NCI-H1092 (cell line): ENCODE measurements at regions not wholly inside any gene's neighbourhood (a gene's known extent, or its start where the extent isn't known, plus 50 kb on each side); places are given as distances from the start of the nearest gene placed in this dataset.
A peak's percentile ranks its signal among the peaks of the same experiment; 100 is the strongest.

ENCODE experiments used
- DNase-seq: peaks from one replicate; lab custom pipeline; 2025; lab: John Stamatoyannopoulos, UW

DNA sequence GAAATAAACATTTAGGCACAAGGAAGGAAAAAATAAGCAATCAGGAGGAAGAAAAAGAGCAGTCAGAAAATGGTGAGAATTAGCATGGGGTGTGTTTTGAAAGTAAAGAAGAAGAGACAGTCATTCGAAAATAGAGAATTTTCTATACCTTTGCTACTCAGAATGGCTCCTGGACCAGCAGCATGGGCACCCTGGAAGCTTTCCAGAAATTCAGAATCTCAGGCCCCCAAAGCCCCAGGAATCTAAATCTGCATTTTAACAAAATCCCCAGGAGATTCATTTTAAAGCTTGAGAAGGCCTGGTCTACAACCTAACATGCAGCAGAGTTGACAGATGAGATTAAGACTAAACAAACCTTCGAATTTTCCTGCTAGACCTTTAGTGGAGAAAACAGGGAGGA, 131.2 kb upstream of the HDAC9 start:
- DNase-seq = no peak

DNA sequence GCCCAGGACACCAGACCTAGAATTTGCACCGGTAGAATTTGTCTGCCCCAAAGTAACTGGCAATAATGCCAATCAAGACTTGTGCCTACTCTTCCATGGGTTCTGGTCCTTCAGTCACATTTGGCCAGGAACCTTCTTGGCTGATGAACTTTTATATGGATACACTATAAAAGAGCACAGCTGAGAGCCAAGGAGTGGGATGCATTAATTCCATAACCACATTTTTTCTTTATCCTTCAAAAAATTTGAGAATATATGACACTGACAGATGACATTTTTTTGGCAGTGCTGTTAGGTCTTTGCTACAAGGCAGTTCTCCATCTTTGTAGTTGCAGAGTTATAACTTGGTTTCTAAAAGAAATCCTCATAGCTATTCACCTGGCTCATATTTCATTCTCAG, 129.2 kb upstream of the HDAC9 start:
- no peak for DNase-seq

DNA sequence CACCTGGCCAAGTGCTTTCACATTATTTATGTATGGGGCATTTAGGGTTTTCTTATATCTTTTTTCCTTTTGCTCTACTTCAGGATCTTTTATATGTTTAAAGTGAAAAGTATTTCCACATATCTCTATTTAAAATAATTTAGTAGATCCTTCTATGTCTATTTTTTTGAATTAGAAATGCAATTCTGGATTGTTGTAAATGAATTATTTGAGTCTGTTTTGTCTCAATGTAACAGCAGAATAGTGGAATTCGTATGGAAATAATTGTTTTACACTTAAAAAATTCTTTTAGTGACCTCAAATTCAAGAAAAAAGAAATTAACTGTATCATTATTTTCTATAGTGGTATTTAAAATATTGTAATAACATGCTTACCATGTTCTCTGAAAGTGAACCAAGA, 126.5 kb upstream of the HDAC9 start:
- DNase-seq = no peak

DNA sequence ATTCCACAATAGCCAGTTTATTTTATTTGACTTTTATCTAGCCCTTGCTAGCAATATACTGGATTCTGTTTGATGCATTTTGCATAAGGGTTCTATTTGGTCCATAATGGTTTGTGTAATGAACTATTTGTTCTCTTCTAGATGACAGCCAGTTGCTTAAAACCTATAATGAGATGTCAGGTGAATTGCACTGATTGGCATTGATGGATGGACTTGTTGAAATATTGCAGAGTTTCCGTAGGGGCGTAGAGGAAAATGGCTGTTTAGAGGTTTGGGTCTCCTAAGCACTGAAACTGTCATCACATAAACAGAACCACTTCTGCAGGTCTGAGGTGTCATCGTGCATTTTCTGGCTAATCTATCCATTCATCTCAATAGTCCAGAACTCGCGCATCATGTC, 124.9 kb upstream of the HDAC9 start:
- no peak for DNase-seq

DNA sequence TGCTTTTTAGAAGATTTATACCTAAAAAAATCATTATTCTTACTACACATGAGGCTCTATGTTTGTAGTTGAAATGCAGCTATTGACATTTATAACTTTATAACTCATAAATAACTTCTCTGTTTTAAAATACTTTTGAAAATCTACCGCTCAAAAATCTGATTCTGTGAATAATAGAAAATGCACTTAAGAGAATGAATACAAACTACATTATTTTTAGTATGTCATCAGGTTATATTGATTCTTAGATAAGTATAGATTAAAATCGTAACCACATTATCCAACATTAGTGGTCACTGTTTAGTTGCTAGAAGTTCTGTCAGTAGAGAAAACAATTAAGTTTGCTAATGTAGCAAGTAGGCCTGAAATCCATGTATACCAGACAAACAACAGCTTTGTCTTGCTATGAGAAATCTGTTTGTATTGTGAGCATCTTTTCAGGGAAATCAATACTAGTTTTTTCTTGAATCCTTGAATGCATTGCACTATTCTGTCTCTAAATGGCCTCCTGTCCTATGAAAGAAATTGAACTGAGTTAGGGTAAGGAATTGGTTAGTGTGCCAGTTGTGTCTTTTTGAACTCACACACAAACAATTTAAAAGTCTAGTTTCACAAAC, 116.5 kb upstream of the HDAC9 start:
- DNase-seq = no peak

DNA sequence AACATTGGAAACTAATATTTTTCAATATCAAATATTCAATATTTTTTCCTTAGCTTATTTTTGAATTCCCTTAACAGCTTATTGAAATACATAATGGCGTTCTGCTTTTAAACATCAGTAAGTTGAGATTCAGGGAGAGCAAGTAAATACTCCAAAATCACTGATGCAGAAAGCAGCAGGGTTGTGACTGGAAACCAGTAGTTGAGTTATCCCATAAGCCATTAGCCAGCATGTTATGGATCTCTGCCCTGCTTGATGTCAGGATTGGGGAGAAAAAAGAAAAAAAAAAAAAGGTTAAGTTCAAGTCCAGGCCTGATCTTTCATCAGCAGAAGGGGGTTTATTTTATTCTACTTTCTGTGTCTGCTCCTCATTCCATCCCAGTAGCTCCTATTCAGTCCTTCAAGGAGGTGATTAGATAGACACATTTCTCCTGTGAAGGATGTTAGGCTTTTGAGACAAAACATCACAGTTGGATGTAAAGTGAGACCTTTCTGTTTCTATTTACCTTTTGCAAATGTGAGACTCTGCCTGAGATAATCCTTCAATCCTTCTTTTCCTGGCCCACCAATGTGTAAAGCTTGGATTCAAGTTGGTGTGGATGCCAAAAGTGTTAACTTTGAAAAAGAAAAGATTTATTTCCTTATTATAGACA, 110.9 kb upstream of the HDAC9 start:
- peak; percentile 42 for DNase-seq

DNA sequence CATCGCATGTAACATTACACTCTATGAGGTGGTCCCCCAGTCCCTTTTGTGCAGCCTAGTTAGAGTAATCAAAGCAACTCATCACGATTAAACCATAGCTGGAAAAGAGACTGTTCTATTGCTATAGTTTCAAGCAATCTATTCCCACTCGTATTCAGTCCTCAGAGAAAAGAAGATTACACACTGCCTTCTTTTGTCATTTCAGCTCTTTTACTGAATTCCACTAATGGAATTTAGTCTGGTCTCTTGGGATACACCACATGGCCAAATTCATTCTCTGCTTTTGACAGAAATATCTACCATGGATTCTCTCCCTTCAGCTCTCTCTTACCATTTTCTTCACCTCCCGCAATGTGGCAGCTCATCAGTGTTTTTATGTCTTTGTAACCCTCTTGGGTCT, 108.9 kb upstream of the HDAC9 start:
- DNase-seq = no peak

DNA sequence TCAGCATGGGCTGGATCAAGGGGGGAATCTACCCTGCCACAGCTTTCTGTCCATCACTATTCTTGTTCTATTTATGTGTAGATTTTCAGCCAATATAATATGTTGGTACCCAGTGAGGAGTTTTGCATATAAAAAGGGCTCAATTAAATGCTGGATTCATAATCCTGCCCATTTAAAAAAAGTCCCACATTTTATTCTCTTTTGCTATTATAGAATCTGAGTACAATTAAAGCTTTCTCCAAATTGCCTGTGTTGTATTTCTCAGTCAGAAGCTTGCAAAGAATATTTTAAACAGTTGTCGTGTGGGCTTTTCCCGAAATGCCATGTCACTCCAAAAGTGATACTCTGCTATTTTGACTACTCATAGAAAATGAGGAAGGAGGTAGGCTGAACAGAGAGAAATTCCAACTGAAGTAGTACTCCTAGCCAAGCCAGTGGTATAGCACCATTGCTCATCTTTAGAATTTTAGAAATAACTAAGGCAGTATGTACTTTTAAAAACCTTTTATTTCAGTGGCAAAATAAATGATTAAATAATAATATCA, 108.3 kb upstream of the HDAC9 start:
- DNase-seq = no peak

DNA sequence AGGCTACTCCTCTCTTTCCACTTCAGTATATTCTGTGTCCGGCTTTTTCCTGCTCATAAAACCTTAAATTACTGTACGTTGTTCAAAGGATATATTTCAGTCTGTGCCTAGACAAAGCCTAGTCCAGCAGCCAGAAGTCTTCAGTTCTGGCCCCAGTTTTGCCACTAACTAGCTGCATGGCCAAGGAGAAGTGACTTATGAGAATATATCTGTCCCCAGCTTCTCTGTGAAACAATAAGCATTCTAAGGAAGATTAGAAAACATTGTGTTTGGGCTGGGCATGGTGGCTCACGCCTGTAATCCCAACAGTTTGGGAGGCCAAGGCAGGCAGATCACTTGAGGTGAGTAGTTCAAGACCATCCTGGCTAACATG, 105.0 kb upstream of the HDAC9 start:
- no peak for DNase-seq

DNA sequence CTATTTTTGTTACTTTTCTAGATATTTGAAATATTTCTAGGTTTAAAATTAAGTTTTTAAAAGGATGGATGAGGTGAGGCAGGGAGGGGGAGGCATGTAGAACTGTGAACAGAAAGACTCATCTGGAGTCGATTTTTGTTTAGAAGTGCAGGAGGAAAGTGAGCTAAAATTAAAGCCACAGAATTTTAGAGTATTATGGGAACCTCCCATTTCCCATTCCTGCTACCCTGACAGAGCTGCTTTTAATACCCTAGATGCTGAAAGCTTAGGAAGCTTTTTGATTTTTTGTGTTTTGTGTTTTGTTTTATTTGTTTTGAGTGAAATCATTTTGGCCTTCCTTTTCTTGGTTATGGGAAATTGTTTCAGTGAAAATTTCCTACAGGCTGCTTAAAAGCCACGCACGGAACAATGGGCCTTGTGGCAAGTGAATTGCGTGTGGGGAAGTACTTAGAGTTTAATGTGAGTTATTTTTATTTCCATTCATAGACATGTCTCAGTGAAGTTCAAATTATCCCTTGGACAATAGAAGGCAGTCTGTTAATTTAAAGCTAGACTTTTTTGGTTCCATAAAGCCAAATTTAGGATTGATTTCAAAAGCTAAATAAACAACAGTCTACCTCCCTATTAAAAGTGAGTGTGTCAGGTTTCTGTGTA, 102.0 kb upstream of the HDAC9 start:
- peak; percentile 48 for DNase-seq

DNA sequence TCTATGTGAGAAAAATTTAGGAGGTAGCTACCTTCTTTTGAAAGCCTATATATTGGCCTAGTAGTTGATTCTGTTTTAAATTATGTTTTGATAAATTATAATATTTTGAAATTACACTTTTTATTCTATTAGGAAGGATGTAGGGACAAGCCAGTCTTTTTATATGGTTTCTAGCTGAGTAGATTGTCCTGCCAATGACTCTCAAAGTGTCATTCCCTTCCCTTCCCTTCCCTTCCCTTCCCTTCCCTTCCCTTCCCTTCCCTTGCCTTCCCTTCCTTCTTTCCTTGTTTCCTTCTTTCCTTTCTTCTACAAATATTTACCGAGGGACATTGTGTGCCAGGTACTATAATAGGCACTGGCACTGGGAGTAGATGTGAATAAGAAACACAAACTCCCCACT, 99.7 kb upstream of the HDAC9 start:
- DNase-seq = no peak

DNA sequence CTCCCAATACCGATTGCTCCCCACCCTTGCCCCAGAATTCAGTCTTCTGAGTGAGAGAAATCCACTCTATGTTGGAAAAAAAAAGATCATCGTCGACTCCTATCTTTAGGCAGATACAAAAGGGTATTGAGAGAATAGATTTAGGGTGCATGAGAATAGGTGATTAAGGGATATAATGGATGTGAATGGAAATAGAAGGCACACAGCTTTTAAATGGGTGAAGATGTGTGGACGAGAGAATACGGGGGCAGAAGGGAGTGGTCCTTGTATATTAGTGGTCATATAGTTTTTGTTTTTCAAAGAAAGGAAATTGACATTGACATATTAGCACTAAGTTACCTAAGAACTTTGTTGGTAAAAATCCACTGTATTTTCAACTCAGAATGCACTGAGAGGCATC, 98.6 kb upstream of the HDAC9 start:
- DNase-seq = no peak

DNA sequence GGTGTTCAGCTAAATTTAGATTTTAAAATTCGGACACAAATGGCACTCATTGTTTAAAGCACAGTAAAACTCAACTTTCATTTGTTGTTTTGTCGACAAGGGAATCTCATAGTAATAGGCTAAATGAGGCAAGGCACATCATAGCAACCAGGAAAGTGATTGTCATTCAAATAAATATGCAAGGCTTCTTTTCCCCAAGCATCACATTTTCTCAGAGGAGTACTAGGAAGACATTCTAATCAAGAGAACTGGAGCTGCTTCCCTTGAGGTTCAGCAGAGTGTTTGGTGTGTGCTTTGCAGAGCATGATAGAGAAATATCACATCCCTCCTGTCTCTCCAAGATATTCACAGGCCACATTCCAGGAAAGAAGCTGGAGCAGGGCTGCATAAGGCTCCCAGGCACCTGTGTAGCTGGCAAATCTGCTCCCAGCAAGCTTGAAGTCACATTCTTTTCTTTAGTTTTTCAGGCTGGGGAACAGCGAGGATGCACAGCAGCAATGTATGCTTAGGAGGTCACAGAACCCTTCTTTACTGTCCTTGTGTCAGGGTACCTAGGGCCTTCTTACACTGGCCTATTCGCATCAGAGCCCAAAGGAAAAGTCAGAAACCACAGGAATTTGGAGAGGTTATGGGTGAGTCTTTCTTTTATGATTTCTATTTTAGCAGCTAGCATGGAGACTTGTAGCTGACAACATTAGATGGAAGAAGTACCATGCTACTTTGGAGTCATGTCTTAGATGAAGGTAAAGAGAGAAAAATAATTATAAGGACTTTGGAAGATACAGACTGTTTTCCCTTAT, 95.9 kb upstream of the HDAC9 start:
- no peak for DNase-seq

DNA sequence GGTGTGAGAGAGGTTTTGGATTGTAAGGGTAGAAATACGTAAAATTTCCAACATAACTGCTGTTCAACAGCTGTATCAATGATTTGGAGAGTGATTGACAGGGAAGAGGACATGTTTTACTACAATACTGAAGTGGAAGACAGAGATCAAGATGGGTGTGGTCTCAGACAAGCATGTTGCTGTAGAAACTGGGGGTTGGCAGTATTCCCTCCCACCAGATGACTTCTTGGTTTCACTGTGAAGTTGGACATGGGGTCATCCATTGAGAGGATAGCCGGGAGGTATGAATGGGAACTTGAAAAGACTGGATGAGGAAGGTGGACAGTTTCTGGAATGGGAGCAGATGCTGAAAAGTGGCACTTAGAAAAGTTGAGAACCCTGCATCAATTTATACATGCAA, 95.3 kb upstream of the HDAC9 start:
- no peak for DNase-seq

DNA sequence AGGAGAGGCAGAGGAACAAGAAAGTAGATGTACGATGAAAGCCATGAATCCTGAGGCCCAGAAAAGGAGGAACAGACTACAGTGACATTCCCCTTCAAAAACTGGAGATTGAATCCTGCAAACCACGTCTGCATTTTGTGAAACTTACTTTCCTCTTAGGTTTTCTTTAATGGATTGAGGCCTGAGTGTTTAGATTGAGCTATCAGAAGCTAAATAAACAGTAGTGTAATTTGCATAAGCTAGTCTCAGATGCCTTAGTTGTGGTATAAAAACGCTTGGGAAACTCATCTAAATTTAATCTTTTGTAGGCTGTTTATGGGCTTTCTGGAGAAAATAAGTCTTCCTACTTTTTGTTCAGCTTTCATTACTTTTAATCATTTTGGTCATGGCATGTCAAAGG, 94.8 kb upstream of the HDAC9 start:
- no peak for DNase-seq

DNA sequence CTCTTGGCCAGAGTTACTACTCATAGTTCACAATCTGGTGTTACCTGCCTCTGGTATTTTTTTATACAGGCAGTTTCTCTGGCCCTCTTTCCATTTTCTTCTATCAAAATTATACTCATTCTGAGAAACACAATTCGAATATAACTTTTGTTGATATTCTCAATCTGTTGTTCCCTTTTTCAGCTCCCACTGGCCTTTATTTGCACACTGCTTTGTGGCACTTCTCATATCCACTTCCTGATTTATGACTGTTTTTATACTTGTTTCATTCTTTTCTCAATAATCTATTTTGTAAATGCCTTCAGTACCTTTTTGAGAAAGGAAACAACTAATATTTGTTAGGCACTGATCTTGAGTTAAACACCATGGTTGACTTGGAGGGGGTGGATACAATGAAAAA, 93.8 kb upstream of the HDAC9 start:
- DNase-seq = no peak

DNA sequence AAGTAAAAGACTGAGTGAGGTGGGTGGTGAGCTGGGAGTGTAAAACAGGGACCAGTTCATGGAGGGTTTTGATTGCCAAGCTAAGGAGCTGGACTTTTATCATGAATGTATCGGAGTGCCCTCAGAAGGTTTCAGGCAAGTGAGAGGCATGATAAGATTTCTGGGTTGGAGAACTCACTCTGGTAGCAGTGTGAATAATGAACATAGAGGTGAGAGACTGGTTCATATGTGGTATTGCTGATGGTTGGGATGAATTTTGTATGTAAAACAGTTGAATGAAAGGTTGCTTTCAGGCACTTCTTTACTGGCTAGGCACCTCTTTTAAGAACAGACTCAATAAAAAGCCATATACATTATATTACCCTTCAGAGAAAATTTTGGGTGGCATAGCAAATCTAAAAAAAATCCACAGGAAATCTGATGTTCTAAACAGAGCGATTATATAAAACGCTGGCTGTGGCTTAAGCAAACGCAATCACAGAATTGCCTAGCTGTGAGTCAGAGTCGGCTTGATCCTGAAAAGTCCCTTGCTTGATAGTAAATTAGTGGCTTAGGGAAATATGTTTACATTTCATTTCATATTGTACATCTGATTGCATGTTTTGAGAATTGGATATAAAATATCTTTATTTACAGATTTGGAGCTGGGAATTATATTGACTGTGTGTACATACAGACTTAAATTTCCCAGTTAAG, 92.9 kb upstream of the HDAC9 start:
- DNase-seq = no peak

DNA sequence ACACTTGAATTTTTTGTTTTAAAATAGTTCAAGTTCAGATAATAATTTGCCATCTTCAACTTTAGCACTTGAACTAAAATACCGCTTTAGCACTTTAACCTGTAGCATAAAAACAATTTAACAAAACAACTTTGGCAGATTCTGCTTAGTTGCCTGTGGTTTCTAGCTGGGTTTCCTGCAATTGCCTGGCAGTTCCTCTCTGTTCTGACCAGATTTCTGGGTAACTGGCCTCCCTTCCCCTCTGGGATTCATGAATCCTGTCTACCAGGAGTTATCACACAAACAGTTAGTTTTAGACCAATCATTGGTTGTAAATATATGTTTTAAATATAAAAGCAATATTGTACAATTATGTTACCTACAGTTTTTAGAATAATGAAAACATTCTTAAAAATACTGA, 89.8 kb upstream of the HDAC9 start:
- DNase-seq = no peak

DNA sequence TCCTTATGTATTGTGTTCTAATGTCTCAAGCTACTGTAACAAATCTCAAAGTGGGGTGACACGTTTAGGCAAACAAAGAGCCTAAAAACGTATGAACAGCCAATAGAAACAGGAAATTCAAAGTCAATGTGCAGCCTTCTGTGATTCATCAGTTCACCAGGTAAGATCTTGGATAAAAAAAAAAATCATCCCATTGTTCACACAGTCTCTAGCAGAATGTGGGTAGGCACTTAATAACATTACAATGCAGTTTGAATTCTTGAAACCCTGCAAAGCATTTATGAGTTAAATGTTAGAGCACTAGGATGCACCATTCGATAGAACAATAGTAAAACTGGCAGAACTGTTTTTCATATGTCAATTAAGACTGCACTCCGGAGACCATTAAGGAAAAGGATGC, 88.2 kb upstream of the HDAC9 start:
- DNase-seq = no peak

DNA sequence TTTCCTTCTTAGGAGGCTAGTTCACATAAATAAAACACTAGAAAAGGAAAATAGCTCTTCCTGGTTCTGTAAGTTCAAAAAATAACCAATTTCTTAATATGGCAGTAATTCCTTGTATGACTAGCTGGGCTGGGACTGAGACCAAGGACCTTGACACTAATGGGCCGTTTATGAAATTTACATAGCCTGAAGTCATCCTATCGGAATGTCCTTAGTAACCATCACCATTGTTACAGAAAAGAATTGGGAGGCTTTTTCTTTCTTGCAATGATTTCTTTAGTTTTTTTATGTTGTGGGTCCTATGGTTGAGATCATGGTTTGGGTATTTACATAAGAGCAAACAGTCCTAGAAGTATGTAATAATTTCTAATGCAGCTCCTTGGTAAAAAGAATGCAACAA, 87.1 kb upstream of the HDAC9 start:
- DNase-seq = no peak

DNA sequence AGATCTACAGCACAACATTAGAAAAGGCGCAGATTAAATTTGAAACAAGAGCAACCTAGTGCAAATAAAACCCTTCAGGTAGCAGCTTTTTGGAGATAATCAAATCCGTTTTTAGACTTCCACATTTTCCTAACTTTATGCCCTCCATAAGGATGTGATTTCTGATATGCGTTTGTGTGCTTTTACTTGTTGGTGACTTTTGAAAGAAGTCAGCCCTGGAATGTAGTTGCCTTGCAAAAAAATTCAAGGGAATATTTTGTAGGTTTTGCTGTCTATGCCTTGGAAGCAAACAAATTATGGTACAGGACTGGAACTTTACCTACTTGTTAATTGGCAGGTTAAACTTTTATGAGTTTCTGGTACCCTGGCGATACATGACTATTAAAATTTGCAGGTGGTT, 86.7 kb upstream of the HDAC9 start:
- no peak for DNase-seq

DNA sequence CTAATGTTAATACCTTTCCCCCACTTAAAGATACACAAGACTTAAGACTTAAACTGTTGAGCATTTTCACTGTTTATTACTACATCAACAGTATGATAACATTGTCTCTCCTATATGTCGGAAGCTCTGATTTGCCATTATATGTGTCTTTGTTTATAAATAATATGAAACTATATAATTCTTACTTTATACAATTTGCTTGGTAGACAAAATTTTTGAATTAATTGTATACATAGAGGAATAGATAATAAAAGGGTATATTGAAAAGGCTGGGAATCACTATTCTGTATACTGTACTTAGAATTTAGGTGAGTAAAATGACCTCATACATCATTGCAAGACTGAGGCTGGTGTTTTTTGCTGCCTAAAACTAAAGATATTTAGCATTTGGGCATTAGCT, 82.1 kb upstream of the HDAC9 start:
- no peak for DNase-seq
